ENCODE measurements at regions not wholly inside any gene's neighbourhood (a gene's known extent, or its start where the extent isn't known, plus 50 kb on each side); places are given as distances from the start of the nearest gene placed in this dataset.

DNA sequence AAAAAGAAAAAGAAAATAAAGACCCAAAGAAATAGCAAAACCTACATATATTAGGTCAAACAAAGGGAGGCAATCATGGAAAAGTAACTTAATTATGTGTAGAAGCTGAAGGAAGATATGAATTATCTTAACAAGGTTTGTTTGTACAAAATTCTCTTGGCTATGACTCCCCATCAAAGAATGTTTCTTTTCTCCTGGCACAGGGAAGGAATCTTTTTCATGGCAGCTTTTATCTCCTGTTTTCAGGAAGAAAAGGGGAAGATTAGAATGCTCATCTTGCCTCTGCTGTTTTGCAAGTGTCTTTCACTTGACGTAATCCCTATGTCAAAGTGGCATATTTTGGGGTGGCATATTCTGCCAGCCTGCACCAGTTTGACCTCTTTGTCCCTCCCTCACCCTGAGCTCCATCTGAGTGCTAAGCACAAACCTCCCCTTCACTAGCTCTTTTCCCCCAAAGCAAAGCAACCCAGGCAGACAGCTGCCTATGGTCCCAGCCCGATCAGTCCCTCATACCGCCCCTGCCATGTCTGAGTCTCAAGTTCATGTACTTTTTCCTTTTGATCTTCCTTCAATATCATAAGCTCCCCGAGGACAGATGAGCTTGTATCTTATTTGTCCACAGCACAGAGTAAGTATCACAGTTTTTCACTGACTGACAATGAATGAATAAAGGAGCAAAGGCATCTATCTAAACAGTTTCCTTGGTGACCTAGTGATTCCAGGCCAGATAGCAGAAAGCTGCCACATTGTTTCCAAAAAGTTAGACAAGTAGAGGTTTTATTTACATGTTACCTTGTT, 242.8 kb upstream of the ANKRD55 start:
- H3K4me1 ChIP-seq (ENCODE audit: control insufficient read depth in 1 of 2, insufficient read depth in 2 of 2, low read depth in 1 of 2, low read length in 1 of 2), result peaks cover 20 to 31% of the 10 kb centered on the region in 2 experiments
- H3K4me2 ChIP-seq, result peak overlapping the region; percentile 13; the same call in 1 of the 2 replicates
- H3K79me2 ChIP-seq (ENCODE audit: insufficient read depth), result no peaks in the 10 kb centered on the region
- CTCF ChIA-PET, result interaction anchor here (1.4 to 1.6 kb wide), 3 partner anchors 15 to 205 kb away, joined by 3 to 5 read pairs (median 4); no protein-coding TSS in a partner anchor
- TF ChIP-seq GABPA (IDR thresholded peaks at IDR 0.05; ENCODE audit: low read depth) (no peak), YY1 (IDR thresholded peaks at IDR 0.05; ENCODE audit: low read depth) (no peak), MEF2A (IDR thresholded peaks at IDR 0.05; ENCODE audit: borderline replicate concordance, low read depth) (no peak), SMC3 (IDR thresholded peaks at IDR 0.05; ENCODE audit: low read depth, low read length) (no peak), MXI1 (IDR thresholded peaks at IDR 0.05; ENCODE audit: low read depth, low read length) (no peak), FOXJ3 (CRISPR knock-in tag; IDR thresholded peaks at IDR 0.05) (no peak), EZH2phosphoT487 (IDR thresholded peaks at IDR 0.05; ENCODE audit: borderline replicate concordance, low read depth) (no peak), ELF1 (IDR thresholded peaks at IDR 0.05) (no peak), RFX5 (IDR thresholded peaks at IDR 0.05; ENCODE audit: low read length) (no peak), JUND (IDR thresholded peaks at IDR 0.05) (no peak; the same call in 1 of the 2 replicates), NFIC (IDR thresholded peaks at IDR 0.05; ENCODE audit: borderline replicate concordance) (no peak), RAD21 (IDR thresholded peaks at IDR 0.05; ENCODE audit: low read length) (no peak), GATA2 (CRISPR knock-in tag; IDR thresholded peaks at IDR 0.05) (no peak), RCOR1 (IDR thresholded peaks at IDR 0.05; ENCODE audit: low read length) (no peak)
- TF ChIP-seq, protein P1, sequence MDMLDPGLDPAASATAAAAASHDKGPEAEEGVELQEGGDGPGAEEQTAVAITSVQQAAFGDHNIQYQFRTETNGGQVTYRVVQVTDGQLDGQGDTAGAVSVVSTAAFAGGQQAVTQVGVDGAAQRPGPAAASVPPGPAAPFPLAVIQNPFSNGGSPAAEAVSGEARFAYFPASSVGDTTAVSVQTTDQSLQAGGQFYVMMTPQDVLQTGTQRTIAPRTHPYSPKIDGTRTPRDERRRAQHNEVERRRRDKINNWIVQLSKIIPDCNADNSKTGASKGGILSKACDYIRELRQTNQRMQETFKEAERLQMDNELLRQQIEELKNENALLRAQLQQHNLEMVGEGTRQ (IDR thresholded peaks at IDR 0.05; ENCODE audit: borderline replicate concordance, low read depth, low read length), result no peak
- TF ChIP-seq, protein P2, sequence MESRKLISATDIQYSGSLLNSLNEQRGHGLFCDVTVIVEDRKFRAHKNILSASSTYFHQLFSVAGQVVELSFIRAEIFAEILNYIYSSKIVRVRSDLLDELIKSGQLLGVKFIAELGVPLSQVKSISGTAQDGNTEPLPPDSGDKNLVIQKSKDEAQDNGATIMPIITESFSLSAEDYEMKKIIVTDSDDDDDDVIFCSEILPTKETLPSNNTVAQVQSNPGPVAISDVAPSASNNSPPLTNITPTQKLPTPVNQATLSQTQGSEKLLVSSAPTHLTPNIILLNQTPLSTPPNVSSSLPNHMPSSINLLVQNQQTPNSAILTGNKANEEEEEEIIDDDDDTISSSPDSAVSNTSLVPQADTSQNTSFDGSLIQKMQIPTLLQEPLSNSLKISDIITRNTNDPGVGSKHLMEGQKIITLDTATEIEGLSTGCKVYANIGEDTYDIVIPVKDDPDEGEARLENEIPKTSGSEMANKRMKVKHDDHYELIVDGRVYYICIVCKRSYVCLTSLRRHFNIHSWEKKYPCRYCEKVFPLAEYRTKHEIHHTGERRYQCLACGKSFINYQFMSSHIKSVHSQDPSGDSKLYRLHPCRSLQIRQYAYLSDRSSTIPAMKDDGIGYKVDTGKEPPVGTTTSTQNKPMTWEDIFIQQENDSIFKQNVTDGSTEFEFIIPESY (IDR thresholded peaks at IDR 0.05; ENCODE audit: borderline replicate concordance, low read depth), result no peak
- TF ChIP-seq, protein P3, sequence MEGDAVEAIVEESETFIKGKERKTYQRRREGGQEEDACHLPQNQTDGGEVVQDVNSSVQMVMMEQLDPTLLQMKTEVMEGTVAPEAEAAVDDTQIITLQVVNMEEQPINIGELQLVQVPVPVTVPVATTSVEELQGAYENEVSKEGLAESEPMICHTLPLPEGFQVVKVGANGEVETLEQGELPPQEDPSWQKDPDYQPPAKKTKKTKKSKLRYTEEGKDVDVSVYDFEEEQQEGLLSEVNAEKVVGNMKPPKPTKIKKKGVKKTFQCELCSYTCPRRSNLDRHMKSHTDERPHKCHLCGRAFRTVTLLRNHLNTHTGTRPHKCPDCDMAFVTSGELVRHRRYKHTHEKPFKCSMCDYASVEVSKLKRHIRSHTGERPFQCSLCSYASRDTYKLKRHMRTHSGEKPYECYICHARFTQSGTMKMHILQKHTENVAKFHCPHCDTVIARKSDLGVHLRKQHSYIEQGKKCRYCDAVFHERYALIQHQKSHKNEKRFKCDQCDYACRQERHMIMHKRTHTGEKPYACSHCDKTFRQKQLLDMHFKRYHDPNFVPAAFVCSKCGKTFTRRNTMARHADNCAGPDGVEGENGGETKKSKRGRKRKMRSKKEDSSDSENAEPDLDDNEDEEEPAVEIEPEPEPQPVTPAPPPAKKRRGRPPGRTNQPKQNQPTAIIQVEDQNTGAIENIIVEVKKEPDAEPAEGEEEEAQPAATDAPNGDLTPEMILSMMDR (IDR thresholded peaks at IDR 0.05), result no peak
- TF ChIP-seq, protein P4, sequence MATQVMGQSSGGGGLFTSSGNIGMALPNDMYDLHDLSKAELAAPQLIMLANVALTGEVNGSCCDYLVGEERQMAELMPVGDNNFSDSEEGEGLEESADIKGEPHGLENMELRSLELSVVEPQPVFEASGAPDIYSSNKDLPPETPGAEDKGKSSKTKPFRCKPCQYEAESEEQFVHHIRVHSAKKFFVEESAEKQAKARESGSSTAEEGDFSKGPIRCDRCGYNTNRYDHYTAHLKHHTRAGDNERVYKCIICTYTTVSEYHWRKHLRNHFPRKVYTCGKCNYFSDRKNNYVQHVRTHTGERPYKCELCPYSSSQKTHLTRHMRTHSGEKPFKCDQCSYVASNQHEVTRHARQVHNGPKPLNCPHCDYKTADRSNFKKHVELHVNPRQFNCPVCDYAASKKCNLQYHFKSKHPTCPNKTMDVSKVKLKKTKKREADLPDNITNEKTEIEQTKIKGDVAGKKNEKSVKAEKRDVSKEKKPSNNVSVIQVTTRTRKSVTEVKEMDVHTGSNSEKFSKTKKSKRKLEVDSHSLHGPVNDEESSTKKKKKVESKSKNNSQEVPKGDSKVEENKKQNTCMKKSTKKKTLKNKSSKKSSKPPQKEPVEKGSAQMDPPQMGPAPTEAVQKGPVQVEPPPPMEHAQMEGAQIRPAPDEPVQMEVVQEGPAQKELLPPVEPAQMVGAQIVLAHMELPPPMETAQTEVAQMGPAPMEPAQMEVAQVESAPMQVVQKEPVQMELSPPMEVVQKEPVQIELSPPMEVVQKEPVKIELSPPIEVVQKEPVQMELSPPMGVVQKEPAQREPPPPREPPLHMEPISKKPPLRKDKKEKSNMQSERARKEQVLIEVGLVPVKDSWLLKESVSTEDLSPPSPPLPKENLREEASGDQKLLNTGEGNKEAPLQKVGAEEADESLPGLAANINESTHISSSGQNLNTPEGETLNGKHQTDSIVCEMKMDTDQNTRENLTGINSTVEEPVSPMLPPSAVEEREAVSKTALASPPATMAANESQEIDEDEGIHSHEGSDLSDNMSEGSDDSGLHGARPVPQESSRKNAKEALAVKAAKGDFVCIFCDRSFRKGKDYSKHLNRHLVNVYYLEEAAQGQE (IDR thresholded peaks at IDR 0.05; ENCODE audit: low read depth, low read length), result no peak
- TF ChIP-seq, protein P5, sequence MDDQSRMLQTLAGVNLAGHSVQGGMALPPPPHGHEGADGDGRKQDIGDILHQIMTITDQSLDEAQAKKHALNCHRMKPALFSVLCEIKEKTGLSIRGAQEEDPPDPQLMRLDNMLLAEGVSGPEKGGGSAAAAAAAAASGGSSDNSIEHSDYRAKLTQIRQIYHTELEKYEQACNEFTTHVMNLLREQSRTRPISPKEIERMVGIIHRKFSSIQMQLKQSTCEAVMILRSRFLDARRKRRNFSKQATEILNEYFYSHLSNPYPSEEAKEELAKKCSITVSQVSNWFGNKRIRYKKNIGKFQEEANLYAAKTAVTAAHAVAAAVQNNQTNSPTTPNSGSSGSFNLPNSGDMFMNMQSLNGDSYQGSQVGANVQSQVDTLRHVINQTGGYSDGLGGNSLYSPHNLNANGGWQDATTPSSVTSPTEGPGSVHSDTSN (IDR thresholded peaks at IDR 0.05), result no peak
- TF ChIP-seq, protein P6, sequence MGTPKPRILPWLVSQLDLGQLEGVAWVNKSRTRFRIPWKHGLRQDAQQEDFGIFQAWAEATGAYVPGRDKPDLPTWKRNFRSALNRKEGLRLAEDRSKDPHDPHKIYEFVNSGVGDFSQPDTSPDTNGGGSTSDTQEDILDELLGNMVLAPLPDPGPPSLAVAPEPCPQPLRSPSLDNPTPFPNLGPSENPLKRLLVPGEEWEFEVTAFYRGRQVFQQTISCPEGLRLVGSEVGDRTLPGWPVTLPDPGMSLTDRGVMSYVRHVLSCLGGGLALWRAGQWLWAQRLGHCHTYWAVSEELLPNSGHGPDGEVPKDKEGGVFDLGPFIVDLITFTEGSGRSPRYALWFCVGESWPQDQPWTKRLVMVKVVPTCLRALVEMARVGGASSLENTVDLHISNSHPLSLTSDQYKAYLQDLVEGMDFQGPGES (IDR thresholded peaks at IDR 0.05; ENCODE audit: low read depth, low read length), result no peak
- H3K9ac ChIP-seq, result no peak overlapping the region
- H2AFZ ChIP-seq (ENCODE audit: low read depth), result no peak overlapping the region
- H3K36me3 ChIP-seq (replicated peaks in 1 of 2; ENCODE audit: control insufficient read depth in 1 of 2, insufficient read depth in 2 of 2, low read length in 1 of 2), result no peaks in the 10 kb centered on the region
- POLR2A ChIA-PET, result interaction anchor here (0.7 kb wide), 1 partner anchor 18 kb away, joined by 3 read pairs; no protein-coding TSS in a partner anchor
- peak overlapping the region; percentile 42 to 43 for H3K27ac ChIP-seq (ENCODE audit: low read depth in 2 of 2, low read length in 1 of 2)
- no peak overlapping the region for H3K4me3 ChIP-seq (ENCODE audit: low read depth in 2 of 2, low read length in 1 of 2)
- no peaks in the 10 kb centered on the region for H4K20me1 ChIP-seq (ENCODE audit: insufficient read depth)
- no peaks in the 10 kb centered on the region for H3K9me3 ChIP-seq
- no peaks in the 10 kb centered on the region for H3K9me2 ChIP-seq
- H3K27me3 ChIP-seq (ENCODE audit: insufficient read depth), result no peaks in the 10 kb centered on the region
- no peak for DNase-seq
- whole genome bisulfite sequencing (ENCODE audit: low lambda C conversion rate), result 81% methylated on average over 4 of the region's 4 CpGs
- no peaks in the 10 kb centered on the region for H3F3A ChIP-seq (replicated peaks; ENCODE audit: insufficient read depth)
